Psoas muscle (tissue), 7 donors: ENCODE measurements at regions not wholly inside any gene's neighbourhood (a gene's known extent, or its start where the extent isn't known, plus 50 kb on each side); places are given as distances from the start of the nearest gene placed in this dataset.

Experiments used
- ATAC-seq, 4 donors: fragments of 200-7000 bp; cut with Tn5 transposase; one replicate each; pipeline ENCODE4 v1.9.1; 2020; ENCODE audit warnings: moderate library complexity in 3 of 4, mild to moderate bottlenecking in 2 of 4
- DNase-seq, 2 donors: peaks; one replicate each; pipeline ENCODE4 v3.0.0-alpha.2; 2020
- H3K27ac ChIP-seq: fragments of 200-600 bp; one replicate; pipeline ENCODE4 v1.8.0; 2022
- H3K27me3 ChIP-seq, 3 donors: fragments of 200-600 bp in 1 of 3; one replicate each; pipeline versions ENCODE4 v1.6.1 to v1.8.0; 2013 to 2022; ENCODE audit warnings: low read length in 2 of 3, mild to moderate bottlenecking in 2 of 3, moderate library complexity in 1 of 3; ENCODE audit not compliant: insufficient read depth in 3 of 3
- H3K36me3 ChIP-seq, 2 donors: fragments of 200-600 bp in 1 of 2; one replicate each; pipeline versions ENCODE4 v1.6.1 to v1.8.0; 2013 to 2022; ENCODE audit warnings: low read depth in 1 of 2, mild to moderate bottlenecking in 1 of 2, moderate library complexity in 1 of 2; ENCODE audit not compliant: insufficient read depth in 1 of 2
- H3K4me1 ChIP-seq: fragments of 200-600 bp; one replicate; pipeline ENCODE4 v1.8.0; 2022
- H3K4me3 ChIP-seq: fragments of 200-600 bp; one replicate; pipeline ENCODE4 v1.8.0; 2022; ENCODE audit warnings: mild to moderate bottlenecking
- H3K9me3 ChIP-seq: fragments of 200-600 bp; one replicate; pipeline ENCODE4 v1.8.0; 2022
- CTCF ChIP-seq: fragments of 200-600 bp; IDR thresholded peaks from one replicate; pipeline ENCODE4 v1.8.0; 2022; ENCODE audit warnings: antibody characterized with exemption
- WGBS, 3 donors: extraction: QIAGEN DNeasy Blood & Tissue Kit; methylation state at CpG; one replicate each; pipeline versions ENCODE4 v1.1.6 to v1.1.7; 2013; 5-methylcytosine and 5-hydroxymethylcytosine counted together
- intact Hi-C, 2 donors: fragments of 100-400 bp; cut with DNase I; formaldehyde crosslinking; loops; one replicate each; pipeline versions ENCODE4 v1.11.0 to v1.14.2; 2022
- donor health status: healthy with polysubstance abuse.
- donor health status: DM: no; HTN: no; CAD: no; lungs with moderate emphysema.
- donor health status: Bipolar disorder and iron deficiency.
- donor health status: healthy.
- donor health status: DM: yes; HTN: yes; CAD: no.
- donor health status: DM: no; HTN: no; CAD: no.
- donor health status: DM: yes; HTN: yes; CAD: no.

- no peaks in the 10 kb centered on the region for H3K9me3 ChIP-seq
- 69 to 90% (median 82%) methylated on average over 2 of the region's 2 CpGs for WGBS, 3 donors
- H3K4me3 ChIP-seq = no peak overlapping the region
- ATAC-seq (no peak), DNase-seq (no peak)
- intact Hi-C loops = loop anchor here in 1 of 2 donors (5.0 kb wide), 1 partner anchor 157 kb away; no protein-coding TSS in a partner anchor
- no peak for TF ChIP-seq CTCF
- H3K27ac ChIP-seq = no peak overlapping the region
- H3K27me3 ChIP-seq = no peaks in the 10 kb centered on the region
- no peaks in the 10 kb centered on the region for H3K36me3 ChIP-seq
- no peaks in the 10 kb centered on the region for H3K4me1 ChIP-seq
These were observed 148.3 kb downstream of the POSTN start for GRCh38 chr13:37450276-37450675.

- 15 to 19% (median 15%) methylated on average over 1 of the region's 1 CpG for WGBS, 3 donors
- H3K9me3 ChIP-seq = no peaks in the 10 kb centered on the region
- no peak for ATAC-seq
These were observed 150.4 kb downstream of the POSTN start for GRCh38 chr13:37448153-37448552.

GRCh38 chr13:37446503-37446902 lies 152.1 kb downstream of the POSTN start:
- Histone ChIP-seq H3K4me1 (no peaks in the 10 kb centered on the region), H3K27ac (no peak overlapping the region), H3K4me3 (no peak overlapping the region), H3K27me3 (no peaks in the 10 kb centered on the region), H3K9me3 (no peaks in the 10 kb centered on the region), H3K36me3 (no peaks in the 10 kb centered on the region)
- intact Hi-C loops = no loop called here
- no peak for DNase-seq
- TF ChIP-seq CTCF = no peak
- ATAC-seq = no peak
- 73 to 87% (median 83%) methylated on average over 3 of the region's 3 CpGs for WGBS, 3 donors

More at GRCh38 chr13:37448153-37448552, 150.4 kb downstream of the POSTN start:
- H3K27me3 ChIP-seq = no peaks in the 10 kb centered on the region
- no peak for DNase-seq
- intact Hi-C loops = no loop called here
- H3K4me1 ChIP-seq = no peaks in the 10 kb centered on the region
- TF ChIP-seq CTCF = no peak
- no peaks in the 10 kb centered on the region for H3K36me3 ChIP-seq
- no peak overlapping the region for H3K4me3 ChIP-seq
- no peak overlapping the region for H3K27ac ChIP-seq

- DNase-seq (no peak), ATAC-seq (no peak)
- TF ChIP-seq CTCF = no peak
- WGBS, 3 donors = 60 to 72% (median 69%) methylated on average over 1 of the region's 1 CpG
- Histone ChIP-seq H3K9me3 (no peaks in the 10 kb centered on the region), H3K27ac (no peak overlapping the region), H3K27me3 (no peaks in the 10 kb centered on the region), H3K4me1 (no peaks in the 10 kb centered on the region), H3K36me3 (no peaks in the 10 kb centered on the region), H3K4me3 (no peak overlapping the region)
- intact Hi-C loops = no loop called here
These were observed 155.0 kb downstream of the POSTN start for GRCh38 chr13:37443538-37443937.

- Histone ChIP-seq H3K27me3 (no peaks in the 10 kb centered on the region), H3K27ac (no peak overlapping the region), H3K36me3 (no peaks in the 10 kb centered on the region), H3K4me3 (no peak overlapping the region), H3K9me3 (no peaks in the 10 kb centered on the region), H3K4me1 (no peaks in the 10 kb centered on the region)
- intact Hi-C loops = no loop called here
- DNase-seq (no peak), ATAC-seq (no peak)
- 95 to 97% (median 96%) methylated on average over 1 of the region's 1 CpG for WGBS, 3 donors
- TF ChIP-seq CTCF = no peak
These were observed 155.6 kb downstream of the POSTN start for GRCh38 chr13:37442996-37443395.
